ENCODE measurements at regions not wholly inside any gene's neighbourhood (a gene's known extent, or its start where the extent isn't known, plus 50 kb on each side); places are given as distances from the start of the nearest gene placed in this dataset.

DNA sequence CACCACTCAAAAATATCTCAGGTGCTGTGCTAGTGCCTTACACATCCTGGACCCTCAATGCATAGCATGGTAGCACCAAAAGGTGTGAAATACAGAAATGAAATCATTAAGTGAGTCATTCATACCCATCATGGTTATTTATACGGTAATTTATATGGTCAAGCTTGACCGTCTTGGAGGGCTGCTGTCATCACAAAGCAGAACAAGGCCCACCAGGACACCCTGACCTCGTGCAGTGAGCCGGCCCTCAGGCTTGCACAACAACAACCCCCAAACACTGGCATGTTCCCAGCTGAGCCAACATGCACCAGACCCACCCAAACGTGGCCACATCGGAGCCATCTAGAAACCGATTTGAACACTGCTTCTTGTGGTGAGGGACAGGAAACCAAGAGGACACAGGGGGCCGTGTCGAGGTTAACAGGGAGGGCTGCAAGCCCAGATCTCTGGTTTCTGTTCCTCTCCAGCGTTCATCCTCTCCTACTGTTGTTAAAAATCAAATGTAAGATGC is 378.5 kb upstream of the ID2 start:
- DNase-seq = peak; percentile 83 to 93 (median 90)

DNA sequence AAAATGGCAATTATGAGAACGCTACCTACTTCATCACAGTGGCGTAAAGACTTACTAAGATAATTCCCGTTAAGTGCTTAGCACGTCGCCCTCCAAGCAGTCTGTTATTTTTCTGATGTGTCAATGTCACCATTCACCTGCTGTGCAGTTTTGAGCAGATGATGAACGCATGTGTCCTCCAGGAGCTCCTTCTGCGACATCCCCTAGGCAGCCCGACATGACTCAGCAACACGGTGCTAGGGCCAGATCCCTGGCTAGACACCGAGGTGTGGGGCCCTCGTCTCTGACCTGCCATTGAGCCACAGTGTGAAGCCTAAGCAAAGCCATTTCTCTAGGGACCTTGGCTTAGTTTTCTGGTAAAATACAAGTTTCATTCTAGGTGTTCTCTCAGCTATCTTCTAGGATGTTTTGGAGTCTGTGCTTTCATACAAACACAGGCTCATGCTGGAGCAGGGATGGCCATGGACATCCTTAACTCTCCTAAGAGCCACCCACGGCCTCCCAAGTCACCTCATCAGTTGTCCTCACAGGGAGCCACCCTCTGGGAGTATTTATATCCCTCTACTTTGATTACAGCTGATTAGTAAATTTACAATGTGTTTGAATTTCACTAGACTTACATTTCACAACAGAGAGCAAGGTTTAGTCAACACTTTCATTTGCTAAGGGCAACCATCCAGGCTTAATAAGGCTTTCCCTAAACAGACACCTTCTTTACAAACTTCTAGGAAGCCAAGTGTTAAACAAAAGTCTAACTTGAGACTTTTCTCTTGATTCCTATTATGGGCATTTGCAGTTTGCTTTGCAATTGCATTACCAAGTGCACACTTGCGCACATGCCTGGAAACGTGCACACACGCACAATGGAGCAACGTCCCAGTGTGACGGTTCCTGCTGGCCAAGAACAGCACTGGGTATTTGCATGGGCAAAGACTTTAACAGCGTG is 376.8 kb upstream of the ID2 start:
- no peak for DNase-seq

DNA sequence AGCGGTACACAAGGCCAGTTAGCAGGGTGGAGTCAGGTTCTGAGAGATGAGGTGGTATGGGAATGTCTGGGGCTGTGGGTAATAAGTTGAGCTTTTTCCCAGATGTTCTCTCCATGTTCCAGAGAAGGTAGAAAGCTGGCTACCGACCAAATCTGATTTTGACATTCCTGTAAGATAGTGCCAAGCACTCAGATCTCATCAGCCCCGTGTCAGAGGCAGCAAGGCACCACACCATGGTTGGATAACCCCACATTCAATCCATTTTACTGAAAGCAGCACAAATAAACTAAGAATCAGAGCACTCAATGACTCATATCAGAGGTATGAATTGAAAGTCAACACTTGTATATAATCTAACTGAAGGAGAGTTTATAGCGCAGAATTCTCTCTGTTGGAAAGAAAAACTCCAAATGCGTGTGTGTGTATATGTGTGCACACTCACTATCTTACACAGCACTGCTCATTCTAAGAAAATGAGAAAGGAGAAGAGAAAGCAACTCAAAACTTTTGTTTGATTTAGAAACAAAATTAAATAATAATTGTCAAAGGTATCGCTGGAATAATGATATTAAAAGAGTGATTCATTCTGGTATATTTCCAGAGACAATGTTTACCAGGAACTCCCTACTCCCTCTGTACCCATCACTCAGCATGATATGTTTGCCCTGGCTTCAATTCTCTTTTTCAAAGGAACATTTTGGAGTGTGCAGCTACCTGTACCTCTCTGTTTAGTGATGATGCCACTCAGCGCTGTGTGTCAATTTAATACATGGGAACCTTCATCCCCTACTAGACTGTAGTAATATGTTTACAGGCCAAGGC is 375.1 kb upstream of the ID2 start:
- DNase-seq = no peak

- DNase-seq = peak; percentile 65 to 80 (median 77)
Observed at GRCh38 chr2:8307606-8308180, 374.2 kb upstream of the ID2 start.

DNA sequence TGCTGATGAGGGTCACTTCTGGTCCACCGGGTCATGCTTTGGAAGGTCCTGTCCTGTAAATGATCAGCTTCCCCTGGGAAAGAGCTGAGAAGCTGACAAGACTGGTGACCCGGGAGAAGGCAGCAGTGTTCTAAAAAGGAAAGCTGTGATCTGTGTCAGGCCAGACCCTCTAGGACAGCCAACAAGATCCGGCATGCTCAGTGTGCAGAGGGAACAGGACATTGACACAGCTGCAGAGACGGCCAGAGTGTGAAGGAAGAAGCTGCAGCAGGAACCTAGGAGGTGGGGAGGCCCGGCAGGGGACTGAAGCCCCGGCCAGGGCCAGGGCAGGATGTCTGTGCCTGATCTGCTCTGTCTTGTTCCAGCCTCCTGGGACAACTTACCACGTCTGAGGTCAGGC is 372.7 kb upstream of the ID2 start:
- peak in 2 of 4 experiments; percentile 40 to 45 for DNase-seq

- DNase-seq = peak; percentile 77 to 88 (median 87)
Observed at GRCh38 chr2:8310557-8311455, 371.1 kb upstream of the ID2 start.

GRCh38 chr2:8312221-8312620 is 369.6 kb upstream of the ID2 start:
- DNase-seq = no peak

DNA sequence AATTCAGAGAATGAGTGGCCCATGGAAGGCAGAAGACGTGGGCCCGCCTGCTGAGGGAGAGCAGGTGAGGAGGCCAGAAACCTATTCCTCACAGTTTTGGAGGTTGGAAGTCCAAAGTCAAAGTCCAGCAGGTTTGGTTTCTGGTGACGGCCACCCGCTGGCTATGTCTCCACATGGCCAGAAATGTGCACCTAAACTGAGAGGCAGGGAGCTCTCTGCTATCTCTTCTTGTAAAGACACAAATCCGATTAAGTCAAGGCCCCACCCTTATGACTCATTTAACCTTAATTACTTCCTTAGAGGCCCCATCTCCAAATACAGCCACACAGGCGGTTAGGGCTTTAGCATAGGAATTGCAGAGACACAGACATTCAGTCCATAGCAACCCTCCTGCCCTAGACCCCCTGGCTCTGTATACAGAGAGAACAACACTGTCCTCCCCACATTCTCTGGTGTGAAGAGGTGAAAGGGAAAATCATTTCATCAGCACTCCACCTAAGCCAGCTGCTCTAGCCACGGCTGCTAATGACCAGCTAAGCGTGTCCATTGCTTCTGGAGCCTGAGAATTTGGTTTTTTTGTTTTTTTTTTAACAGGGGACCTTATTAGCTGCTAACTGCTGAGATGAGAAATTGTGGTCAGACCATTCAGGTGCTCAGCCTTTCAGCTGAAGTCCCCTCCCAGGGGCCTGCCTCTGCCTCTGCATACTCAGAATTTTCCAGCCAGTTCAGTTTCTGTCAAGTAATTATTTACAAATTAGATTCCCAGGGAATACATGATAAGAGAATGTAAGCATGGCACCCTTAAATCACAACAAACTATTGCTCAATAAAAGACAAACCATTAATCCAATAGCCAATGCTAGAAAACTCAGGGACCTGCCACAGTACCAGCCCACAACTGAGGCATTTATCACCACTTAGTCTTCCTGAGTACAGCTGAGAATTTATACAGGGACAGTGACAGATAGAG is 368.7 kb upstream of the ID2 start:
- no peak for DNase-seq

DNA sequence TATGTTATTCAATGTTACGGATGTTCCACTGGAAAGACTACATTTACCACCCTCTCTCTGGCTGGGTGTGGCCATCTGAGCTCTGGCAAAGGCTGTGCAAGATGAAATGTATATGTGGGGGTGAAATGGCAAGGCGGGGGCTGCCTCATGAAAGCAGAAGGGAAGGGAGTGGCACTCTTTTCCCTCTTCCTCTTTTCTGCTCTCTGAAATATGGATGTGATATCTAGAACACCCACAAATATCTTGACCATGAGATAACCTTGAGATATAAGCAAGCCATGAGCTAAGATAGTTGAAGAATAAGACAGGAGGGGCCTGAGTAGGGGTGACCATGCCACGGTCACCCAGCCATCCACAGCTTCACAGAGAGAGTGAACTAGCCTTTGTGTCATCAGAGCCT is 367.8 kb upstream of the ID2 start:
- DNase-seq = peak; percentile 65 to 86 (median 81)

- DNase-seq = peak; percentile 58 to 79 (median 76)
Observed at GRCh38 chr2:8315531-8316165, 366.2 kb upstream of the ID2 start.

DNA sequence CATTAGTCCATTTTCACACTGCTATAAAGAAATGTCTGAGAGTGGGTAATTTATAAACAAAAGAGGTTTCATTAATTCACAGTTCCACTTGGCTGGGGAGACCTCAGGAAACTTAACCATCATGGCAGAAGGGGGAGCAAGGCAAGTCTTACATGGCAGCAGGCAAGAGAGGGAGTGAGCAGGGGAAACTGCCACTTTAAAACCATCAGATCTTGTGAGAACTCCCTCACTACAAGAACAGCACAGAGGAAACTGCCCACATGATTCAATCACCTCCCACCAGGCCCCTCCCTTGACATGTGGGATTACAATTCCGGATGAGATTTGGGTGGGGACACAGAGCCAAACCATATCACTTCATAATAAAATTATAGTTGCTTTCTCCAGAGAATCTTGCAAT is 365.5 kb upstream of the ID2 start:
- peak in 1 of 4 experiments; percentile 28 for DNase-seq

DNA sequence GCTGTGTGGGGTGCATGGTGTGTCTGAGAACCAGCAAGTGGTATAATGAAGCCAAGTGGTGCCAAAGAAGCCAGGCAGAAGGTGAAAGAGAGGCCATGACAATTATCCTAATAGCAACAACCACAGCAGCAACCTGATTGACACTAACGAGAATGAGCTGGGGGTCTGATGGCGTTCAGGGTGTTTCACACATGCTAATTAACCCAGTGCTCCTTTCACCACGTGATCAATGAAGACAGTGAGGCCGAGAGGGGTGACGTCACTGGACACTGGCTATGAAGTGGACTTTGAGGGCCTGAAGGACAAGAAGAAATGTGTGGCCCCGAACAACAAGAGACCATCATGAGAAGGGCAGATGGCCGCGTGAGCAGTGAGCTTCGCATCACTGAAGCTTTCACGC is 364.4 kb upstream of the ID2 start:
- DNase-seq = no peak

DNA sequence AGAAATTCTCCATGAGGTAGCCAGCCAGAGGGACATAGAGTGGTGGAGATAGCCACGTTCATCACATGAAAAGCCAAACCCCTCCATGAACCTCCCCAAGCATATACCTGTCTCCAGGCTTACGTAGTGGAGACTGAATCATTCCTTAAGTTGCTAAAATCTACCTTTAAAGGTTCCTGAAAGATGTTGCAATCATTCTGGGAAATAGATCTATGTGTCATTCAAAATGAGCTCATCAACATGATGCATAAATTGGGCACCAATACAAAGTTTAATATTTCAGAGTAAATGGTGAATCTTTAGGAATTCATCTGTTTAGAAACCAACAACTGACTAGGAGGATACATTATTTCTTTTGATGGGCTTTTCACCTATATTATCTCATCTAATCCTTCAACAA is 362.6 kb upstream of the ID2 start:
- DNase-seq = no peak

GRCh38 chr2:8320311-8321066 is 361.4 kb upstream of the ID2 start:
- DNase-seq = no peak

DNA sequence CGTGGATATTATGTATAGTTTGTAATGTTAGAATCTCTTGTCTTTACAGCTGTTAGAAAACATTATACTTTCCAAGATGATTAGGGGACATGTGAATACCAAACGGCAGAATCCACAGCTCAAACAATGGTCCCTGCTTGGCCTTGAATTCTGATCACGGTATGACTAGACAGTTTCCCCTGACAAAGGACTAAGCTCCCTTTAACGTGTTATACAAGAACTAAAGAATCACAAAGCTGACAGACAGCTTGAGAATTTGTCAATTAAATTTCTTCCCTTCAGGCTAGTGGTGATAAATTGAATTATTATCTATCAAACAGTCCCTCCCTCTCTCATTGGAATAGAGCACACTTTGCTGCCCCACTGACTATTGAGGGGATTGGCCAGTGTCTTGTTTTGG is 359.2 kb upstream of the ID2 start:
- no peak for DNase-seq

- DNase-seq = no peak
Observed at GRCh38 chr2:8324164-8324856, 357.5 kb upstream of the ID2 start.

GRCh38 chr2:8324901-8325300 is 357.0 kb upstream of the ID2 start:
- no peak for DNase-seq

DNA sequence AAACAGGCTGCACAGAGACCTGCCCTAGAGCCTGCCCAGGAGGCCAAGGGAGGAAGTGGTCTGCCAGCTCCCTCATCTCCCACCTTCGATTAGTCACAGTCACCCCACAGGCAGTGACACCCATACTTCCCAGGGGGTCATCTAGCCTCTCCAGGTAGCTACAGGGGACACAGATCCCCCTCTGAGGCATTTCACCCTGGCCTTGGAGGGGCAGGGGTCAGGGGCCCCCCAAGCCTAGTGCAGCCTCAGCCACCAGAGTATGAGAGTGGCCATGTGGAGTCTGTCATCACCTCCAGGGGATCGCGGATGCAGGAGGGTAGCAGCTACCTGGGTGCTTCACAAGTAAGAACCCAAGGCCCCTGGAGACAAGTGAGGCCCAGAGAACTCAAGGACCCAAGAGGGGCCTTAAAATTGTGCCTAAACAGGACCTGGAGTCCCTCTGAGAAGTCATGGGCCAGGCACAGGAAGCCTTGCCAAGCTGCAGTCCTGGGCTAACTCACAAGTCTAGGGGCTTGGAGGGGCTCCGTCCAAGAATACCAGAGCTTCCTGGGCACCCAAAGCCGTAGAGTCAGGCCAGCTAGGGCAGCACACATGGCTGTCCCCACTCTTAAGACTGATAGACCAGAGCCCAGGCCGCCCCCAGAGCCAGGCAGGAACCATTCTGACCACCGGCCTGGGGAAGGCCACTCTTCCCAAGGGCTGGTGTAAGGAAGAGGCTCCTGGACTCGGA is 354.3 kb upstream of the ID2 start:
- DNase-seq = no peak

All from suppressor macrophage (primary cell).